GM19035 (cell line): ENCODE measurements at regions not wholly inside any gene's neighbourhood (a gene's known extent, or its start where the extent isn't known, plus 50 kb on each side); places are given as distances from the start of the nearest gene placed in this dataset.

Source experiments
- ATAC-seq: cut with Tn5 transposase; IDR thresholded peaks from one replicate; pipeline ENCODE4 v1.9.1; 2021; ENCODE audit not compliant: unreplicated experiment

DNA sequence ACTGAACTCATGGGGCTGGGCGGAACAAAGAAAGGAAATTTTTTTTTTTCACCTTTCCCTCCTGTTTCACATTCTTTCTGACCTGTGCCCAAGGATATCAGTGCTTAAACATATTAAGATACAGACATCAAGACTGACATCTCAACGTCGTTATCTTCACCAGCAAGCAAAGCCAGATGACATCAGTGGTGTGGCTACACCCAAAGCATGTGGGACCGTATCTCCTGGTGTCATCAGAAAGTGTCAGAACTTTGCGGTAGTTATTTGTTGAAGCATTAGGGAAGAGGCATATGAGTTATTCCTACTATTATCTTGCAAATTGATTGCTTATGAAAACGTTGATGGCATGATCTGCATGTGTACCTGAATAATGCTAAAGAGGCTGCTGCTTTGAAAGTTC, 487.4 kb downstream of the TLE4 start:
- no peak for ATAC-seq

DNA sequence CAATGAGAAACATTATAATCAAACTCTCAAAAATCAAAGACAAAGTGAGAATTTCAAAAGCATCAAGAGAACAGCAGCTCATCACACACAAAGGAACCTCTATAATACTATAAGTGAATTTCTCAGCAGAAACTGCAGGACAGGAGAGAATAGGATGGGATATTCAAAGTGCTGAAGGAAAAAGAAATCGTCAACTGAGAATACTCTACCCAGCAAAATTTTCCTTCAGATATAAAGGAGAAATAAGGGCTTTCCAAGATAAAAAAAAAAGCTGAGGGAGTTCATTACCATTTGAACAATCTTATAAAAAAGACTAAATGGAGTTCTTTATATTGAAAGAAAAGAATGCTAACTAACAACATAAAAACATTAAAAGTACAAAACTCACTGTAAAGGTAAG, 481.1 kb downstream of the TLE4 start:
- ATAC-seq: no peak

DNA sequence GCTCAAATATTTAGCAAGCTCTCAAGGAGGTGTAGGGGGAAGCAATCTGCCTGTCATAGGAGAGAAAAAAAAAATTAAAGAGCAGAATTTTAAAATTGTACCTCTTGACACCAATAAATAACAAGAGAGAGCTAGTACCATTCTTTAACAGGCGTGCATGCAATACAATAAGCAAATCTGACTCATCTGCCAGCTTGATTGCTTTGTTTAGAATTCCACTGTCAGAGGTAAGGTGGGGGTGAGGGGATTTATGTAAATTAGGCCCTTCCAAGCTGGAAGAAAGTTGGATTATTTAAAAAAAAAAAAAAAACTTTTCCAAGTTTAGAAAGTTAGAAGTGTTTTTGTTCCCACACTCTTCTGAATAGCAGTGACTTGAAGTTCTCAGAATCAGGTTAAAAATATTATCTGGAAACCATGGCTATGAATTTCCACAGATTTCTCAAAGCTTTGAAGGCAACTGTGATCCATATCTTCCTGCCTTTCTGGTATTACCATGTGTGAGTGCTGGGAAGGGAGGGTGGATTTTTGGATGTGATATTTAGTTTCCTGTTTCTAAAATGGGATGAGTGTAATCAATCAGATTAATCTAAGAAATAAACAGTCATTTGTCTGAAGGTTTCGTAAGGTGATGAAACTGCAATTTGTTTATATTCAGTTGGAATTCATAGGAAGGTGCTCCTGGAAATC, 477.5 kb downstream of the TLE4 start:
- ATAC-seq: no peak

DNA sequence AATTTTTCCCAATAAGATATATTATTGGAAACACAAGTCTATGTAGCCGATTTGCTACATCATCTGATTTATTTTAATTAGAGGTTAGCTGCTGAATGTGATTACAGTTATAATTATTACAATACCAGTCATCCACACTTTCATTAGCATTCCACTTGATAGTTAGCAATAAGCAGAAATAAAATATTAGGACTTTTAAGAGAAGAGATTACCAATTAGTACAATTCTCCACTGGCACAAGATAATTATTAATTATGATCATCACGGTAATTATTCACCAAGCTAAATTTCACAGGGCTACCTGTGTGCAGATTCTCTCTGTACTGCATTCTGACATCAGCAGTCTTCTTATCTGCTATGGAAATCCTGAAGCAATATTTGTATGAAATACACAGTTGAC, 474.7 kb downstream of the TLE4 start:
- ATAC-seq: no peak

DNA sequence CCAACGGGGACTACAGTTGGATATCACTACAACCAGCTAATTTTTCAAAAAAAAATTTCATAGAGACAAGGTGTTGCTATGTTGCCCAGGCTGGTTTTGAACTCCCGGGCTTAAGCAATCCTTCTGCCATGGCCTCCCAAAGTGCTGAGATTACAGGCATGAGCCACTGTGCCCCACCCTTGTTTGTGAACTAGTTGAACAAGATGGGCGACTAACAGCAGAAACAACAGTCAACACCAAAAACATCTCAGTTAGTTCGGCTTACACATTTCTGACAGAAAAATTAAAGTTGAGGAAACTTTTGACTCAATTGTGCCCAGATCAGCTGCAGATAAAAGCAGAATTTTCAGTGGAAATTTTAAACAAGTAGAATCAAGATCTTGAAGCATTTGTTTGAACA, 470.1 kb downstream of the TLE4 start:
- no peak for ATAC-seq

DNA sequence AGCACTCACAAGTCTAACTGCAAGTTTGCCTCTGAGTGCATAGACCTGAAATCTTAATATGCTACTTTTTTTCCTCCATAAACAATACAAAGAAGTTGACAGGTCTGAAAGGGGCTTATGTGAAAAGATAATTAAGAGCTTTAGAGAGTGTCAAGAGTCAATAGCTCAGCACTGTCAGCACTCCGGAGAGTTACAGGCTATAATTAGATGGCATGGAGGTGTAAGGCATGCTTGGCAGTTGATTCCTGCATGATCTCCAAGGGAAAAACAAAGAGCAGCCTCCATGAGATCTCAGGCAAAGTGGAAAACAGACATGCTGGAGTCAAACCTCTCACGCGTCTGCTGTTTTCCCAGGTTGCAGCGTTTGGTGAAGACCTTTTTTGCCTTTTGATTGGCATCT, 468.7 kb downstream of the TLE4 start:
- ATAC-seq: no peak

DNA sequence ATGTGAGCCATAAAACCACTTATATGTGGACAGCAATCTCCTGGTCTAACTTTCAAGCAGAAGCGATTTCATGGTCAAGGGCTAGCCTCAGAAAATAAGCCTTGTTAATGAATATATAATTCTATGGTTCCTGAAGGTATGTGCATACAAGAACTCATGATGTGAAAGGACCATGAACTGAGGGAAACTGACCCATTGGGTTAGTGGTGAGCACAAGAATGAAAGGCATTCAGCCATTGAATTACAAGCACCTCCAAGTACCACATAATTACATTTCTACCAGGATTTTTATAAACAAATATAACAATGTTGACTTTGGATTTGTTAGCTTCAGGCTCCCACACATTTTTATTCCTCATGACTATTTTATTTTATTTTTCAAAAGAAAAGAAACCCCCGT, 459.0 kb downstream of the TLE4 start:
- ATAC-seq: no peak

DNA sequence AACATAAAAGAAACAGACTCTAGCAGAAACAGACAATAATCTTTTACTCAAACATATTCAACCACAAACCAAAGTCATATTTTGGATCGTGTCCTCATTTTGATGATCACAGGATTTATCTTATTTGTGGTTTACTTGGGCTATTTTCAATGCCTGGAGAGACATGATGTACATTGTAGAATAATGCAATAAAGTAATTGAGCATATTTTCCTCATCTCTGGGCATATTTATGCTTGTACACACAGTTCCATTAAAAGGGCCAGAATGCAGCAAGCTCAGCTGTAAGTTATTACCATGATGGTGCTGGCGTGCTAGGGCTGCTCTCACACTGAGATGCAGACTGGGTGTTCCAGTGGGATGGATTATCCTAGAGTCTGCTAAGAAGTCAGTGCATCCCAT, 456.7 kb downstream of the TLE4 start:
- no peak for ATAC-seq

DNA sequence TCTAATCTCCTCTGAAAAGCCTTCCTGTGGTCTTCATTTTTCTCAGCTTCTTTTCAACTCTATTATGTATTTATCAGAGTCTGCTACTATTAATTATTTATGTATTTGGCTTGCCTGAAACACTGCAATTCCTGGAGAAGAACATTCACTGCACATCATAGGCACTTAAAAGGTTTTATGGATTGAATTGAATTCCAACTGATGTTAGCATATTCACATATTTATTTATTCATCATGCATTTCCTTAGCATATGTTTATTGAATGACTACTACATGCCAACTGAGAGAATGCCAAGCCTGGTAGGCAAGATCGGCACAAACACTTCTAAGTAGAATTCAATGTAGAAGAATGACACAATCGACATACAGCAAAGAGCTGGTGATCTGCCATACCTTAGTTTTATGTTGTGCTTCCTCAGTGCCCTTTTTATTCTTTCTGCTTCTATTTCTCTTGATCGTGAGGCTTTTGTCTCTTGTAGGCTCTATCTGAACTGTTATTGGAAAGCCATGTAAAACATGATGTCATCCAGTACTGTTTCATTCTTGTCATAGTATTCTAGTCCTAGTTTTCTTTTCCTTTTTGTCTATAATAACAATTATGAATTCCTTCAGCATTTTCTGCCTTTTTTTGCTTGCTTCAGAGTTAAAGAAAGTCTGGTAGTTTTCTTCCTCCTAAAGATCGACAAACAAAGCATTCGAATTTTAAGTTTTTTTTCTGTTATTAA, 454.2 kb downstream of the TLE4 start:
- no peak for ATAC-seq

DNA sequence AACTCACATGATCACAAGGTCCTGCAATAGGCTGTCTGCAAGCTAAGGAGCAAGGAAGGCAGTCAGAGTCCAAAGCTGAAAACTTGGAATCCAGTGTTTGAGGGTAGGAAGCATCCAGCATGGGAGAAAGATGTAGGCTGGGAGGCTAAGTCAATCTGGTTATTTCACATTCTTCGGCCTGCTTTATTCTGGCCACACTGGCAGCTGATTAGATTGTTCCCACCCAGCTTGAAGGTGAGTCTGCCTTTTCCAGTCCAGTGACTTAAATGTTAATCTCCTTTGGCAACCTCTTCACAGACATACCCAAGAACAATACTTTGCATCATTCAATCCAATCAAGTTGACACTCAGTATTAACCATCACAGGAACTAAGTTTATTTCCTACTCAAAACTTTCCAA, 453.4 kb downstream of the TLE4 start:
- no peak for ATAC-seq

DNA sequence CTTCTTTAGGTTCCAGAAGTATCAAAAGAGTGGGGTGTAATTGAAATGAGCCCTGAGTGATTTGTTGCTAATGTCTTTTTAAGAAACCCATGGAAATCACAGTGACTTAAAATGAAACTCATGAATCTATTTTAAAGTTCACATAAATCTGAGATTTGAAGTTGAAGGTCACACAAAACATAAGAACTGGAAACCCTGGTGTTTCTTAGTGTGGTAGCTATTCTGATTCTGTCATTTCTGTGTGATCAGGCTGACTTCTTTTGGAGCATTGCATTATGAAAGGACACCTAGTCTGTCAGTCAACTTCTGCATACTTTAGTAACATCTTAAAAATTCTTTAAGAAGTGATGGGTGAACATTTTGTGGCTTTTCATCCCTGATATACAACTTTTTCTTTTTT, 448.8 kb downstream of the TLE4 start:
- ATAC-seq: peak; percentile 60

DNA sequence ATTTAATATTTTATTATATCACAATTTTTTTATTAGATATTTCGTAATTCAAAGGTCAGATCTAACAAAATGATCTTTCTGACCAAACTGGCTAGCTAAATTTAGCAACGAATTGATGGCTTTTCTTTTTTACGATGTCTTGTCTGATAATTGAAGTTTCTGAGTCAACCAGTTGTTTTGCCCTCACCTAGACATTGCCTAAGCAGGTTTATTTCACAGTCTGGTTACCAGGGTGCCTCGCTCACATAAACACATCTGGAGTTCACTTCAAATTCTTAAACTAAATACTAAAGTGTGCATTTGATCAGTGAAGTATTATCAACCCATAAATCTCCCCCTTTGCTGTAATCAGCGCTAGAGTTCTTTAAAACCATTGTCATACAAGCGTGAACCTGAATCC, 448.3 kb downstream of the TLE4 start:
- ATAC-seq: peak; percentile 17

DNA sequence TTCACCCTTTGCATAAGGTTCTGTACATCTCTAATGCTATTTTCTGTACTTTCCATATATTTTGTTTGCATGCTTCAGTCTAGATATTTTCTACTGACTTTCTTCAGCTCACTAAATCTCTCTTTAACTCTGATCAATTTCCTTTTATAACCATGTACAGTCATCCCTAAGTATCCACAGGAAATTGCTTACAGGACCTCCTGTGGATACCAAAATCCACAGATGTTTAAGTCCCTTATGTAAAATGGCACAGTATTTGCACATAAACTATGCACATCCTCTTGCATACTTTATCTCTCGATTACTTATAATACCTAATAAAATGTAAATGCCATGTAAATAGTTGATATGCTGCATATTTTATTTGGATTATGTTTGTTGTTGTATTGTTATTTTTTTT, 442.1 kb downstream of the TLE4 start:
- no peak for ATAC-seq

DNA sequence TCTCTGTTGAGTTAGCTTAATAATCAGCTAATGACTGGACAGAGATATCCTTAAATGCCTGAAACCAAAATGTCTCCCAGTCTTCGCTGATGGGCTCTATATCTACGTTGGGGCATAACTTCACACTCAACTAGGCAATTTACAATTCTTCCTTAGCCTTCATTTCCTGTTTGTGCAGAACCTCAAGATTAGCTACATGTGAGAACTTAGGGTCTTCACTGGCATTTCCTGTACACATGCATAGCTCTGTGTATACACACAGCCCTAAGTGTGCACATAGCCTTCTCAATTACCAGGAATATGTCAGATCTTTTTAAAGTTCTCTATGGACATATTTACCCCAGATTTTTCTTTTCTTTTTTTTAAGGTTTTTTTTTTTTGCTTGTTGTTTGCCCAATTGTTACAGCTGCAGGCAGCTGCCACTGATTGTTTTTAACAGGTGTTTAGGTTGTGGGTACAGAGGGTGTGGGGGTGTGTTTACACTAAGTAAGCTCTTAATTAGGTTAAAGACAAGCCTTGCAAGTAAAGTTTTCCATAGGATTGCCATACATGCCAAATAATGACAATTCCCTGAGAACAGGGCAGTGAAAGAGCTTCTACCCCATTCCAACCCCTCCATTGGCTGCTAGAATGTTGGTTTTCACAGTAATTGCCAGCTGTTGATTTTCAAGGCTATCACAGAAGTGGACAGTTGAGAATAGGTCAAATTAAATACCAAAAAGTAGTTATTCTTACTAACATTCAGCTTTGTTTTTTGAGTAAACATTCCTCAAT, 441.0 kb downstream of the TLE4 start:
- no peak for ATAC-seq

DNA sequence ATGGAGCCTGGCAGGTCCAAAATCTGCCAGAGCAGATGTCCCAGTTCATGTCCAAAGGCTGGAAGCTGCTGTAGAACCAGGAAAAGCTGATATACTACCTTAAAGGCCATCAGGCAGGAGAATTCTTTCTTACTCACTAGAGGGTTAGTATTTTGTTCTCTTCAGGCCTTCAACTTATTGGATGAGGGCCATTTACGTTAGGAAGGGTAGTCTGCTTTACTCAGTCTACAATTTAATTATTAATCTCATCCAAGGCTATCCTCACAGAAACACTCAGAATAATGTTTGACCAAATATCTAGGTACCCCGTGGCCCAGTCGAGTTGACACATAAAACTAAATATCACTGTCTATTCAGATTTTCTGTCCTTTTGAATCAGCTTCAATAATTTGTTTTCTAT, 437.4 kb downstream of the TLE4 start:
- ATAC-seq: no peak

DNA sequence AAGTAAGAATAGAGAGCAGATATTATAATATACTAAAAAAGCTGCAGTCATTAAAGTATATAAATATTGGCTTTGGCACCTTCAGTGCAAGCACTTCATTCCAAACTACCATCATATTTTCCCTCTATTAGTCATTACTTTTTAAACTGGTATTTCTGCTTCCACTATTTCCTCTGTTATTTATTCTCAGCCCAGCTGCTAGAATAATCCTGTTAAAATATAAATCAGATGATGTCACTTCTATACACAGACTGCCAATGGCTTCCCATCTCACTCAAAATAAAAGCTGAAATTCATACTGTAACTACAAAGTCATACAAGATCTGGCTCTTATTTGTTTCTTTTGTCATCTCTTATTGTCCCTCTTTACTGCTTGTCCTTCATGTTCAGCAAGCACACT, 432.9 kb downstream of the TLE4 start:
- ATAC-seq: no peak

DNA sequence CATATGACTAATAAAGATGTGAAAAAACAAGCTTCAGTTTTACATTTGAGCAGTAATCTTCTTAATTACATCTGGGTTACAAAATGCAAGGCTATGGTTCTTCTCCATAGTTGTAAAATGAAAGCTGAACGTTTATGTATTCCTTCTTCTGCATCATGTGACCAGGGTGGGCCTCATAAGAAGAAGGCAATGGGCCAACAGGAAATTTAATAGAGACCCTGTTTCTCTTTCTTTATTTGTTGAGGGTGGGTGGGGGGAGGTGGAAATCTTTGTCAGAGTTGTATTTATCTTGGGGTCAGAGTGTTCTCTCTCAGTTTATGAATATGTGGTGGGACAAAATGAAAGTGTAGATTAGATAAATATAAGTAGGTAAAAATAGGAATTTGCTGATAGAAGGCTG, 418.8 kb downstream of the TLE4 start:
- ATAC-seq: no peak

DNA sequence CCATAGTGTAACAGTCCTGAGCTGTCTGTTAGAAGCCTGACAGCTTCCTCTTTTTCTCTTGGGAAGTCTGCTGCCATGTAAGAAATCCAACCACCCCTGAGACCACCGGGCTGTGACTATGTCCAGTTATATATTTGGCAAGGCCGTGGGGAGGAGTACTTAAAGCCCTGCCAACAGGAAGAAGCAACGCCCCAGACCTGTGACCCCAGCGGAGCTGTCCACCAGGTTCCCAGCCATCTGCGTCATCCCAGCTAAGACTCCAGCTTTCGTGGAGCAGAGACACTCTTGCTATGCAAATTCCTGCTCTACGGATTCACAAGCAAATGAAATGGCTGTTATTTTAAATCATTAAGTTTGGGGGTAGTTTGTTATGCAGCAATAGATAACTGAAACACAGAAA, 417.3 kb downstream of the TLE4 start:
- ATAC-seq: no peak

DNA sequence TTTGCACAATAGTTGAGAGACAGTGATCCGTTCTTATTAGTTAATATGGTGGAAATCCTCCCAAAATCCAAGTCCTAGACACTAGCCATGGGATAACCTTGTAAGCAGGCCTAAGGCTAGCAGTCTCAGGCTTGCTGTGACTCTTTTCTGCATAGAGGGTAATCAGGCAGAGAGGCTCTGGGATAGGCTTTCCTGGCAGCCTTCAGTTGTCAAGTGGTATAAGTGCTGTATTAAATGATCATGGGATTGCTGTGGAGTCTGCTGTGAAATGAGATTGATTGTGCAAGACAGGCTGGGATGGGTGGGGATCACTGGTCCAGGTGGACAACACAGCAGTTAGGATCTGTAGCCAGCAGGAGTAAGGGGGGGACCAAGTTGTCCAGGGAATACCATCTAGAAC, 416.4 kb downstream of the TLE4 start:
- no peak for ATAC-seq

DNA sequence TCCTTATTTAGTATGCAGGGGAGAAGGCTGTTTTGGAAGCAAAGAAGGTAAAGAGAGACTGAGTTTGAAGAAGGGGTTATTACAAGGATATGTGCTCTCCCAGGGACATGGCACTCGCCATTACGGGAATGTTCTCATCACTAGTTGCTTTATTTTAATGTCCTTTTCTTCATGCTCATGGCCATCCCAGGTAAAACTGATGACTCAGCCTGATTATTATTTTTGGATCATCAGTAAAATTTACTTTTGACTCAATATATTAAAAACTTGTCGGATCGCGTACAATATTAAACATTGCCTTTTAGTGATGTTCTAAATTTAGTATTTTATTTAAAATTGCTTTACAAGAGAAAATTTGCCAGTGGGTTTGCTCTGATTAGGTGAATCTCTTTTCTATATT, 414.7 kb downstream of the TLE4 start:
- no peak for ATAC-seq

DNA sequence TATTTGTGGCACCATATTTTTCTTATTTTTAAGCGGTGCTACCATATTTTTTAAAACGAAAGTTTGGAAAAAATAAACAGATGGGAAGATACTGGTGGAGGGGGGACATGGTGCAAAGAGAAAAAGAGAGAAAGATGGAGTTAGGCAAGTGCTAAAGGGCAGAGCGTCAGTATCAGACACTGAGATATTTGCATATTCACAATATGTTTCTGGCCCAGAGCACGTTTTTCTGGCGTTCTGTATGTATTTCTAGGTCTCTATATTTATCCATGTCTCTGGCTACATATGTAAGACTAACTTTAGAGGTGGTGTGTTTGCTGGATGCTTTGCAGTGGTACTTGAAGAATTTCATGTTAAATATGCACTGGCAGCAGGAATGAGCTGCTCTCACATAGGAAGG, 414.0 kb downstream of the TLE4 start:
- no peak for ATAC-seq

DNA sequence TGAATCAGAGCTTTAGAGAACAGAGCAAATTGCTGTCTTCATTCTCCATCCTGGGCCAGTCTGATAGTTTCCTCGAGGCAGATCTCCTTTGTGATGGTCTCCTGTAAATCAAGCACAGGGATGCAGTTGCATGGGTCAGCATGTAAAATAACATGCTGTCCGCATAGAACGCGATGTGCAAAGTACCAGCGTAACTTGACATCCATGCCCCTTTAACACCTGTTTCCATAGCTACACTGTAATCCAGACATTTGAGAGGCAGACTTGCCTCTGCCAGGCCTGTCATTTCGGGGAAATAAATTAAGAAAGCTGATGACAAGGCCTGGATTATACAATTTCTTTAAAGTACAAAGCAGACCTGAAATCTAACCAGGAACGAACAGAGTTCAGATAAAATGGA, 413.5 kb downstream of the TLE4 start:
- ATAC-seq: no peak
